GM23338 (cell line): ENCODE measurements at regions not wholly inside any gene's neighbourhood (a gene's known extent, or its start where the extent isn't known, plus 50 kb on each side); places are given as distances from the start of the nearest gene placed in this dataset.

Source experiments
- ATAC-seq: fragments of 200-7000 bp; cut with Tn5 transposase; 3 replicates; pipeline ENCODE4 v1.9.1; 2020
- DNase-seq: peaks from one replicate; pipeline ENCODE4 v3.0.0-alpha.2; 2015; ENCODE audit warnings: low spot score
- H2AFZ ChIP-seq: fragments of 200-600 bp; sonication (generic); 2 replicates; pipeline ENCODE4 v1.8.0; 2016; ENCODE audit warnings: antibody characterized with exemption, mild to moderate bottlenecking, moderate library complexity
- H3F3A ChIP-seq: fragments of 200-600 bp; sonication (generic); replicated peaks from 2 replicates; pipeline ENCODE4 v1.8.0; 2017; ENCODE audit warnings: antibody characterized with exemption, mixed run types, low read depth
- H3K27ac ChIP-seq: fragments of 200-600 bp; sonication (generic); 2 replicates; pipeline ENCODE4 v1.6.1; 2016; ENCODE audit warnings: low read depth
- H3K27me3 ChIP-seq: fragments of 200-600 bp; sonication (generic); 2 replicates; pipeline ENCODE4 v1.8.0; 2016; ENCODE audit warnings: mild to moderate bottlenecking, mixed run types, moderate library complexity; ENCODE audit not compliant: insufficient read depth
- H3K36me3 ChIP-seq: fragments of 200-600 bp; sonication (generic); 2 replicates; pipeline ENCODE4 v1.8.0; 2016; ENCODE audit warnings: mild to moderate bottlenecking; ENCODE audit not compliant: insufficient read depth
- H3K4me1 ChIP-seq: fragments of 200-600 bp; sonication (generic); 2 replicates; pipeline ENCODE4 v1.8.0; 2016; ENCODE audit warnings: mild to moderate bottlenecking, moderate library complexity; ENCODE audit not compliant: insufficient read depth
- H3K4me2 ChIP-seq: fragments of 200-600 bp; sonication (generic); 2 replicates; pipeline ENCODE4 v1.7.1; 2017; ENCODE audit warnings: mixed run types
- H3K4me3 ChIP-seq: fragments of 200-600 bp; sonication (generic); 2 replicates; pipeline ENCODE4 v1.6.1; 2016; ENCODE audit warnings: mixed run types
- H3K79me2 ChIP-seq: fragments of 200-600 bp; sonication (generic); replicated peaks from 2 replicates; pipeline ENCODE4 v1.8.0; 2017; ENCODE audit warnings: mild to moderate bottlenecking; ENCODE audit not compliant: insufficient read depth
- H3K9me2 ChIP-seq: fragments of 200-600 bp; sonication (generic); 2 replicates; pipeline ENCODE4 v1.8.0; 2017; ENCODE audit not compliant: insufficient read depth
- H4K20me1 ChIP-seq: fragments of 200-600 bp; sonication (generic); replicated peaks from 2 replicates; pipeline ENCODE4 v1.8.0; 2017; ENCODE audit warnings: mild to moderate bottlenecking; ENCODE audit not compliant: insufficient read depth
- H3K27ac Mint-ChIP-seq: 2 replicates; pipeline ENCODE4 v1.8.0; 2020; ENCODE audit warnings: inconsistent platforms, mild to moderate bottlenecking, moderate library complexity, mixed read lengths
- H3K27me3 Mint-ChIP-seq: 3 replicates; pipeline ENCODE4 v1.8.0; 2022; ENCODE audit warnings: low read depth, mild to moderate bottlenecking, moderate library complexity, mixed read lengths, inconsistent platforms; ENCODE audit not compliant: insufficient read depth, poor library complexity
- H3K36me3 Mint-ChIP-seq: 3 replicates; pipeline ENCODE4 v1.8.0; 2021; ENCODE audit warnings: low read depth, mild to moderate bottlenecking, inconsistent platforms, moderate library complexity, mixed read lengths
- H3K4me1 Mint-ChIP-seq: 3 replicates; pipeline ENCODE4 v1.8.0; 2020; ENCODE audit warnings: mild to moderate bottlenecking, inconsistent platforms, mixed read lengths
- H3K4me3 Mint-ChIP-seq: 3 replicates; pipeline ENCODE4 v1.8.0; 2021; ENCODE audit warnings: moderate library complexity, mild to moderate bottlenecking, inconsistent platforms, mixed read lengths
- H3K9me3 Mint-ChIP-seq: 3 replicates; pipeline ENCODE4 v1.8.0; 2020; ENCODE audit warnings: moderate library complexity, mild to moderate bottlenecking, inconsistent platforms, mixed read lengths
- CTCF ChIP-seq, 2 experiments: fragments of 200-600 bp in 1 of 2; sonication (generic) in 1 of 2; conservative IDR thresholded peaks; 2 replicates each; pipeline versions ENCODE4 v1.5.1 to v1.6.1; 2016 to 2017; ENCODE audit warnings: antibody characterized with exemption in 2 of 2, low read depth in 2 of 2, mild to moderate bottlenecking in 2 of 2, moderate library complexity in 1 of 2
- ETS1 ChIP-seq: IDR thresholded peaks from 2 replicates; pipeline ENCODE4 v1.6.1; 2016; ENCODE audit warnings: antibody characterized with exemption
- EZH2phosphoT487 ChIP-seq: fragments of 200-600 bp; sonication (generic); IDR thresholded peaks from one replicate; pipeline ENCODE4 v1.8.1; 2018; ENCODE audit warnings: antibody characterized with exemption; ENCODE audit not compliant: unreplicated experiment
- JUNB ChIP-seq: IDR thresholded peaks from one replicate; pipeline ENCODE4 v1.6.1; 2016; ENCODE audit warnings: antibody characterized with exemption; ENCODE audit not compliant: unreplicated experiment
- NANOG ChIP-seq: IDR thresholded peaks from 2 replicates; pipeline ENCODE4 v1.6.1; 2016; ENCODE audit warnings: antibody characterized with exemption, borderline replicate concordance
- POLR2AphosphoS5 ChIP-seq: IDR thresholded peaks from 2 replicates; pipeline ENCODE4 v1.6.1; 2016; ENCODE audit warnings: antibody characterized with exemption, low read depth
- STAT1 ChIP-seq: IDR thresholded peaks from one replicate; pipeline ENCODE4 v1.6.1; 2016; ENCODE audit warnings: antibody characterized with exemption; ENCODE audit not compliant: unreplicated experiment
- ZNF114 ChIP-seq: fragments of 250-450 bp; sonication (Bioruptor Pico); IDR thresholded peaks from 2 replicates; pipeline ENCODE4 v1.5.0; 2020; ENCODE audit warnings: mild to moderate bottlenecking, moderate library complexity
- ZNF331 ChIP-seq: fragments of 250-450 bp; sonication (Bioruptor Pico); IDR thresholded peaks from 2 replicates; pipeline ENCODE4 v1.5.0; 2020; ENCODE audit warnings: low read depth, mild to moderate bottlenecking, moderate library complexity
- TF ChIP-seq, protein P1 (sequence below): fragments of 250-450 bp; sonication (Bioruptor Pico); IDR thresholded peaks from 2 replicates; pipeline ENCODE4 v1.5.0; 2020; ENCODE audit warnings: mild to moderate bottlenecking, moderate library complexity

- no peak for TF ChIP-seq ZNF331 (CRISPR knock-in tag)
- no peak for TF ChIP-seq POLR2AphosphoS5
- no peak for TF ChIP-seq STAT1
- no peak for TF ChIP-seq NANOG
Measured at GRCh38 chr3:178087376-178087775, 448.9 kb upstream of the KCNMB2 start (continued).

DNA sequence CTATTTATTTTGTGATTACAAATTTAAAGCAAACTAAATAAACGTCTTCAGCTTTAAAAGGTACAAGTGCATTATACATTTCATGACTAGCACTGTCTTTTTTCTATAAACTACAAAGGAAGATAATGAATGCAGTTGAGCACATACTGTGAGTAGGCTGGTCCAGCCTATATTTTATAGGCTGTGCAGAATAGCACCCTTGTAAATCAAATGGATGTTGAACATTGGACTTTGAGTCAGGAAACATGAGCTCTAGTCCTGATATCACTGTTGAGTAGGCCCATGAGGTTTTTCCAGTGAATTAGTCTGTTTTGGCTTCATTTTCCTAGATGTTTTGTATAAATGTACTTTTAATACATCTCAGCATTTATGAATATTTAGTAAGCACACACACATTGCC lies 447.3 kb upstream of the KCNMB2 start:
- H2AFZ ChIP-seq = no peak overlapping the region
- Mint-ChIP-seq H3K4me3 (no peak overlapping the region), H3K9me3 (peaks cover 10% of the 10 kb centered on the region), H3K36me3 (peaks cover 8% of the 10 kb centered on the region; the same call in 2 of the 3 replicates), H3K27ac (no peak overlapping the region), H3K27me3 (no peaks in the 10 kb centered on the region), H3K4me1 (peaks cover 27% of the 10 kb centered on the region)
- H3K79me2 ChIP-seq = no peaks in the 10 kb centered on the region
- H4K20me1 ChIP-seq = no peaks in the 10 kb centered on the region
- DNase-seq (no peak), ATAC-seq (no peak)
- H3K4me2 ChIP-seq = no peak overlapping the region
- no peak overlapping the region for H3K27ac ChIP-seq
- no peak overlapping the region for H3K4me3 ChIP-seq
- H3K4me1 ChIP-seq = peaks cover 13% of the 10 kb centered on the region
- peaks cover 8% of the 10 kb centered on the region; the same call in 1 of the 2 replicates for H3K9me2 ChIP-seq
- TF ChIP-seq CTCF (conservative IDR thresholded peaks at IDR 0.05; ENCODE audit: low read depth in 2 of 2) = no peak
- TF ChIP-seq ETS1 = no peak
- no peak for TF ChIP-seq JUNB
- no peak for TF ChIP-seq ZNF114 (CRISPR knock-in tag)
- no peak for TF ChIP-seq EZH2phosphoT487
- no peak for TF ChIP-seq ZNF331 (CRISPR knock-in tag)
- TF ChIP-seq, protein P1, sequence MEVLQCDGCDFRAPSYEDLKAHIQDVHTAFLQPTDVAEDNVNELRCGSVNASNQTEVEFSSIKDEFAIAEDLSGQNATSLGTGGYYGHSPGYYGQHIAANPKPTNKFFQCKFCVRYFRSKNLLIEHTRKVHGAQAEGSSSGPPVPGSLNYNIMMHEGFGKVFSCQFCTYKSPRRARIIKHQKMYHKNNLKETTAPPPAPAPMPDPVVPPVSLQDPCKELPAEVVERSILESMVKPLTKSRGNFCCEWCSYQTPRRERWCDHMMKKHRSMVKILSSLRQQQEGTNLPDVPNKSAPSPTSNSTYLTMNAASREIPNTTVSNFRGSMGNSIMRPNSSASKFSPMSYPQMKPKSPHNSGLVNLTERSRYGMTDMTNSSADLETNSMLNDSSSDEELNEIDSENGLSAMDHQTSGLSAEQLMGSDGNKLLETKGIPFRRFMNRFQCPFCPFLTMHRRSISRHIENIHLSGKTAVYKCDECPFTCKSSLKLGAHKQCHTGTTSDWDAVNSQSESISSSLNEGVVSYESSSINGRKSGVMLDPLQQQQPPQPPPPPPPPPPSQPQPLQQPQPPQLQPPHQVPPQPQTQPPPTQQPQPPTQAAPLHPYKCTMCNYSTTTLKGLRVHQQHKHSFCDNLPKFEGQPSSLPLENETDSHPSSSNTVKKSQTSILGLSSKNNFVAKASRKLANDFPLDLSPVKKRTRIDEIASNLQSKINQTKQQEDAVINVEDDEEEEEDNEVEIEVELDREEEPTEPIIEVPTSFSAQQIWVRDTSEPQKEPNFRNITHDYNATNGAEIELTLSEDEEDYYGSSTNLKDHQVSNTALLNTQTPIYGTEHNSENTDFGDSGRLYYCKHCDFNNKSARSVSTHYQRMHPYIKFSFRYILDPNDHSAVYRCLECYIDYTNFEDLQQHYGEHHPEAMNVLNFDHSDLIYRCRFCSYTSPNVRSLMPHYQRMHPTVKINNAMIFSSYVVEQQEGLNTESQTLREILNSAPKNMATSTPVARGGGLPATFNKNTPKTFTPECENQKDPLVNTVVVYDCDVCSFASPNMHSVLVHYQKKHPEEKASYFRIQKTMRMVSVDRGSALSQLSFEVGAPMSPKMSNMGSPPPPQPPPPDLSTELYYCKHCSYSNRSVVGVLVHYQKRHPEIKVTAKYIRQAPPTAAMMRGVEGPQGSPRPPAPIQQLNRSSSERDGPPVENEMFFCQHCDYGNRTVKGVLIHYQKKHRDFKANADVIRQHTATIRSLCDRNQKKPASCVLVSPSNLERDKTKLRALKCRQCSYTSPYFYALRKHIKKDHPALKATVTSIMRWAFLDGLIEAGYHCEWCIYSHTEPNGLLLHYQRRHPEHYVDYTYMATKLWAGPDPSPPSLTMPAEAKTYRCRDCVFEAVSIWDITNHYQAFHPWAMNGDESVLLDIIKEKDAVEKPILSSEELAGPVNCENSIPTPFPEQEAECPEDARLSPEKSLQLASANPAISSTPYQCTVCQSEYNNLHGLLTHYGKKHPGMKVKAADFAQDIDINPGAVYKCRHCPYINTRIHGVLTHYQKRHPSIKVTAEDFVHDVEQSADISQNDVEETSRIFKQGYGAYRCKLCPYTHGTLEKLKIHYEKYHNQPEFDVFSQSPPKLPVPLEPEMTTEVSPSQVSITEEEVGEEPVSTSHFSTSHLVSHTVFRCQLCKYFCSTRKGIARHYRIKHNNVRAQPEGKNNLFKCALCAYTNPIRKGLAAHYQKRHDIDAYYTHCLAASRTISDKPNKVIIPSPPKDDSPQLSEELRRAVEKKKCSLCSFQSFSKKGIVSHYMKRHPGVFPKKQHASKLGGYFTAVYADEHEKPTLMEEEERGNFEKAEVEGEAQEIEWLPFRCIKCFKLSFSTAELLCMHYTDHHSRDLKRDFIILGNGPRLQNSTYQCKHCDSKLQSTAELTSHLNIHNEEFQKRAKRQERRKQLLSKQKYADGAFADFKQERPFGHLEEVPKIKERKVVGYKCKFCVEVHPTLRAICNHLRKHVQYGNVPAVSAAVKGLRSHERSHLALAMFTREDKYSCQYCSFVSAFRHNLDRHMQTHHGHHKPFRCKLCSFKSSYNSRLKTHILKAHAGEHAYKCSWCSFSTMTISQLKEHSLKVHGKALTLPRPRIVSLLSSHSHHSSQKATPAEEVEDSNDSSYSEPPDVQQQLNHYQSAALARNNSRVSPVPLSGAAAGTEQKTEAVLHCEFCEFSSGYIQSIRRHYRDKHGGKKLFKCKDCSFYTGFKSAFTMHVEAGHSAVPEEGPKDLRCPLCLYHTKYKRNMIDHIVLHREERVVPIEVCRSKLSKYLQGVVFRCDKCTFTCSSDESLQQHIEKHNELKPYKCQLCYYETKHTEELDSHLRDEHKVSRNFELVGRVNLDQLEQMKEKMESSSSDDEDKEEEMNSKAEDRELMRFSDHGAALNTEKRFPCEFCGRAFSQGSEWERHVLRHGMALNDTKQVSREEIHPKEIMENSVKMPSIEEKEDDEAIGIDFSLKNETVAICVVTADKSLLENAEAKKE (CRISPR knock-in tag) = no peak
- TF ChIP-seq POLR2AphosphoS5 = no peak
- no peaks in the 10 kb centered on the region for H3F3A ChIP-seq
- no peaks in the 10 kb centered on the region for H3K27me3 ChIP-seq
- H3K36me3 ChIP-seq = no peaks in the 10 kb centered on the region
